Esophagus muscularis mucosa (tissue), 4 donors: ENCODE measurements at regions not wholly inside any gene's neighbourhood (a gene's known extent, or its start where the extent isn't known, plus 50 kb on each side); places are given as distances from the start of the nearest gene placed in this dataset.

Source experiments
- DNase-seq: peaks from one replicate; pipeline ENCODE4 v3.0.0-alpha.2; 2017; ENCODE audit errors: extremely low spot score
- H3K27ac ChIP-seq, 4 donors: fragments of 200-600 bp; sonication (generic); replicated peaks in 1 of 4; 1 replicate in 3 of 4; 2 replicates in 1 of 4; pipeline ENCODE4 v1.5.1; 2016 to 2019; ENCODE audit warnings: mild to moderate bottlenecking in 1 of 4
- H3K27me3 ChIP-seq, 4 donors: fragments of 200-600 bp; sonication (generic); one replicate each; pipeline versions ENCODE4 v1.5.1 to v1.6.0; 2016 to 2019
- H3K36me3 ChIP-seq, 4 donors: fragments of 200-600 bp; sonication (generic); one replicate each; pipeline ENCODE4 v1.5.1; 2016 to 2019
- H3K4me1 ChIP-seq, 4 donors: fragments of 200-600 bp; sonication (generic); one replicate each; pipeline ENCODE4 v1.5.1; 2016 to 2019
- H3K4me3 ChIP-seq, 4 donors: fragments of 200-600 bp; sonication (generic); 1 replicate in 2 of 4; 2 replicates in 2 of 4; pipeline ENCODE4 v1.5.1; 2016 to 2019; ENCODE audit warnings: mild to moderate bottlenecking in 4 of 4, moderate library complexity in 1 of 4
- H3K9me3 ChIP-seq, 4 donors: fragments of 200-600 bp; sonication (generic); 1 replicate in 3 of 4; 2 replicates in 1 of 4; pipeline ENCODE4 v1.5.1; 2016 to 2019
- CTCF ChIP-seq, 3 experiments: fragments of 200-600 bp in 2 of 3; fragments of 450-650 bp in 1 of 3; sonication (generic) in 2 of 3; IDR thresholded peaks; one replicate each; pipeline ENCODE4 v1.5.1; 2017 to 2019; ENCODE audit warnings: antibody characterized with exemption in 3 of 3, mild to moderate bottlenecking in 2 of 3, moderate library complexity in 1 of 3
- EP300 ChIP-seq: sonication (generic); formaldehyde crosslinking; IDR thresholded peaks from one replicate; pipeline ENCODE4 v1.6.1; 2017; ENCODE audit warnings: antibody characterized with exemption
- POLR2A ChIP-seq: fragments of 450-650 bp; IDR thresholded peaks from one replicate; pipeline ENCODE4 v1.6.1; 2017; ENCODE audit warnings: antibody characterized with exemption, moderate library complexity, mild to moderate bottlenecking, low read depth
- POLR2AphosphoS5 ChIP-seq, 2 donors: sonication (generic); formaldehyde crosslinking; IDR thresholded peaks; one replicate each; pipeline ENCODE4 v1.6.1; 2017; ENCODE audit warnings: antibody characterized with exemption in 2 of 2
- WGBS: methylation state at CpG from one replicate; pipeline ENCODE4 v1.1.5; 2018; 5-methylcytosine and 5-hydroxymethylcytosine counted together
- intact Hi-C: fragments of 100-400 bp; cut with DNase I; formaldehyde crosslinking; loops from one replicate; pipeline ENCODE4 v1.15.1; 2023

DNA sequence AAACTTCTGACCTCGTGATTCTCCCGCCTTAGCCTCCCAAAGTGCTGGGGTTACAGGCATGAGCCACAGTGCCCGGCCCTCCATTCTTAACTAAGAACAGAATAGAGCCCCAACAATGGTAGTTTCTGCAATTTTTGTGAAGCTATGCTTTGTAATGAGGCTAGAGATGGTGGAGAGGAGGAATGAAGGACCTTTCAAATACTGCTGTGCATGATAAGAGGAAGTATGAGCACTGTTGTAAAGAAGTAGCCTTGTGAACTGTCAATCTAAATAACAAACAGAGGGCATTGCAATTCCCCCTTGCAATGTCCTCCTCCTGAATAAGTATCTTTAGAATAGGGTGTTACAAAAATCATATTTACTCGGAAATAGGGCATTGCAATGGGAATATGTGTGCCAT, 70.2 kb downstream of the EVX1 start:
- TF ChIP-seq EP300, result no peak
- no peak for TF ChIP-seq POLR2A
- no peak for TF ChIP-seq CTCF (IDR thresholded peaks at IDR 0.05)
- no peak for TF ChIP-seq POLR2AphosphoS5 (IDR thresholded peaks at IDR 0.05)
- Histone ChIP-seq H3K4me3 (no peak overlapping the region), H3K27ac (no peak overlapping the region), H3K27me3 (peaks cover 0 to 14% (median 0%) of the 10 kb centered on the region in 4 donors), H3K4me1 (peaks cover 0 to 5% (median 2%) of the 10 kb centered on the region in 4 donors), H3K9me3 (no peaks in the 10 kb centered on the region), H3K36me3 (no peaks in the 10 kb centered on the region)
- DNase-seq, result no peak
- intact Hi-C loops, result no loop called here
- WGBS, result 88% methylated on average over 4 of the region's 4 CpGs

GRCh38 chr7:27314111-27314510, 71.5 kb downstream of the EVX1 start:
- Histone ChIP-seq H3K27me3 (peaks cover 0 to 14% (median 0%) of the 10 kb centered on the region in 4 donors), H3K4me3 (no peak overlapping the region), H3K36me3 (no peaks in the 10 kb centered on the region), H3K9me3 (peaks cover 0 to 9% (median 0%) of the 10 kb centered on the region in 4 donors), H3K27ac (no peak overlapping the region), H3K4me1 (peaks cover 0 to 5% (median 2%) of the 10 kb centered on the region in 4 donors)
- DNase-seq, result no peak
- 50% methylated on average over 3 of the region's 3 CpGs for WGBS
- TF ChIP-seq CTCF (IDR thresholded peaks at IDR 0.05) (no peak), POLR2AphosphoS5 (IDR thresholded peaks at IDR 0.05) (no peak), EP300 (no peak), POLR2A (no peak)
- intact Hi-C loops, result no loop called here

DNA sequence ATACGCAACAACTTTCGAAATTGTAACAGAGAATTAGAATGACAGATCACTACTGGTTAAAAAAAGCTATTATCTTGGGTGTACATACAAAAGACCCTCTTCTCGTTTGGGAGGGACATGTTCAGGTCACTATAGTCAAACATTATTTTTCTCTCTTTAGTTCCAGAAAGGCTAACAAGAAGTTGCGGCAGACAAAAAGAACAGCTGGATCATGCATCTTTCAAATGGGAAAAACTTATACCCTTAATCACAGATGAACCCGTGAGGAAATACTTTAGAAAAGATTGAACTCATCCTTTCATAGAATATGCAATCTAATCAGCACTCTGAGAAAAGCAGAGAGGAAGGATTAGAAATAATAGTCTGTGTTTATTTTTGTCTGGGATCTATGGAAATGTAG, 72.5 kb downstream of the EVX1 start:
- H3K9me3 ChIP-seq, result peaks cover 0 to 9% (median 0%) of the 10 kb centered on the region in 4 donors
- 48% methylated on average over 5 of the region's 5 CpGs for WGBS
- TF ChIP-seq CTCF (IDR thresholded peaks at IDR 0.05), result no peak
- TF ChIP-seq POLR2A, result no peak
- no peak for TF ChIP-seq EP300

GRCh38 chr7:27316311-27316710, 73.7 kb downstream of the EVX1 start:
- TF ChIP-seq POLR2A (no peak), CTCF (IDR thresholded peaks at IDR 0.05) (no peak), POLR2AphosphoS5 (IDR thresholded peaks at IDR 0.05) (no peak), EP300 (no peak)
- no peak for DNase-seq
- Histone ChIP-seq H3K4me1 (peaks cover 0 to 5% (median 2%) of the 10 kb centered on the region in 4 donors), H3K9me3 (peaks cover 0 to 9% (median 0%) of the 10 kb centered on the region in 4 donors), H3K4me3 (no peak overlapping the region), H3K36me3 (no peaks in the 10 kb centered on the region), H3K27me3 (peaks cover 0 to 14% (median 0%) of the 10 kb centered on the region in 4 donors), H3K27ac (no peak overlapping the region)
- intact Hi-C loops, result no loop called here
- 64% methylated on average over 3 of the region's 3 CpGs for WGBS

More for the DNA sequence above, 72.5 kb downstream of the EVX1 start:
- no peak for DNase-seq
- Histone ChIP-seq H3K27me3 (peaks cover 0 to 14% (median 0%) of the 10 kb centered on the region in 4 donors), H3K4me3 (no peak overlapping the region), H3K4me1 (peaks cover 0 to 5% (median 2%) of the 10 kb centered on the region in 4 donors), H3K36me3 (no peaks in the 10 kb centered on the region), H3K27ac (no peak overlapping the region)
- intact Hi-C loops, result no loop called here

DNA sequence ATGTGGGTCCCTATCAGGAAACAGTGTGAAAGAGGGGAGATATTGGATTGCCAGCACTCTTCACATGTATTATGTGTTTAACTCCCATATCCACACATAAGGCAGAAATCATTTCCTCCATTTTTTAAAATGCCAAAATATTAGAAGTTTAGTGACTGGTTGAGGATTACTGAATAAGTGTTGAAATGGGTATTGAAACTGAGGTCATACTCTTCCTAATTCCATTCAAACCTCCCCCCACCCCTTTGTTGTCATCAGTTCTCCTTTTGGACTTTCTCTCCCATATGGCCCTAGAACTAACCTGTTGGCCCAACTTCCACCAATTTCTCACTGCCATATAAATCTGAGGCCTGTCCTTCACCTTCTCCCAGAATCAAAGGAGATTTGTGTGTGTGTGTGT, 81.6 kb downstream of the EVX1 start:
- H3K4me3 ChIP-seq, result no peak overlapping the region
- no peaks in the 10 kb centered on the region for H3K27me3 ChIP-seq
- no peaks in the 10 kb centered on the region for H3K36me3 ChIP-seq
- H3K4me1 ChIP-seq, result no peaks in the 10 kb centered on the region
- no peaks in the 10 kb centered on the region for H3K9me3 ChIP-seq
- intact Hi-C loops, result no loop called here
- no peak overlapping the region for H3K27ac ChIP-seq
- DNase-seq, result no peak
- TF ChIP-seq POLR2A, result no peak
- TF ChIP-seq EP300, result no peak
- TF ChIP-seq POLR2AphosphoS5 (IDR thresholded peaks at IDR 0.05), result no peak
- no peak for TF ChIP-seq CTCF (IDR thresholded peaks at IDR 0.05)
